ENCODE measurements at regions not wholly inside any gene's neighbourhood (a gene's known extent, or its start where the extent isn't known, plus 50 kb on each side); places are given as distances from the start of the nearest gene placed in this dataset.

DNA sequence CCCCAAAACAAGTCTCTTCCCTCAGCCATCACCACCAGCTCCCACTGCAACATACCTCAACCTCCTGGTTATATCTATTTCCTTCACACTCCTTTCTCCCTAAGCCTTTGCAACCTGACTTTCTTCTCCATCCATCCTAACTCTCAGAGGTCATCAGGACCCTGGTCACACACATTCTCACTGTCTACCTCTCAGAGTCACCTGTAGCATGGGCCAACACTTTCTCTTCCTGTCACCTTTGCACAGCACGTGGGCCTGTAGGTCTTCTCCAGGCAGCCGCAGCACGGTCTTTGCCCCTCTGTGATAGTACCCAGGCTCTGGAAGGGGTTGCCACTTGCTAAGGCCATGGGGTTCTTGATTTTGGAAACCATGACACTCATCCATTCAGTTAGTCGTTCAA, 921.1 kb downstream of the UQCRFS1 start:
- Histone ChIP-seq H3K9me3 (no peaks in the 10 kb centered on the region), H3K27me3 (no peaks in the 10 kb centered on the region), H3K27ac (no peak overlapping the region), H3K4me3 (no peak overlapping the region), H3K4me1 (peaks cover 11% of the 10 kb centered on the region), H3K36me3 (no peaks in the 10 kb centered on the region)
- TF ChIP-seq POLR2A (IDR thresholded peaks at IDR 0.05), result no peak
- peak in 1 of 2 donors; percentile 60 for DNase-seq (ENCODE audit: extremely low spot score in 2 of 2)
- intact Hi-C loops (cut with DNase I), result no loop called here

DNA sequence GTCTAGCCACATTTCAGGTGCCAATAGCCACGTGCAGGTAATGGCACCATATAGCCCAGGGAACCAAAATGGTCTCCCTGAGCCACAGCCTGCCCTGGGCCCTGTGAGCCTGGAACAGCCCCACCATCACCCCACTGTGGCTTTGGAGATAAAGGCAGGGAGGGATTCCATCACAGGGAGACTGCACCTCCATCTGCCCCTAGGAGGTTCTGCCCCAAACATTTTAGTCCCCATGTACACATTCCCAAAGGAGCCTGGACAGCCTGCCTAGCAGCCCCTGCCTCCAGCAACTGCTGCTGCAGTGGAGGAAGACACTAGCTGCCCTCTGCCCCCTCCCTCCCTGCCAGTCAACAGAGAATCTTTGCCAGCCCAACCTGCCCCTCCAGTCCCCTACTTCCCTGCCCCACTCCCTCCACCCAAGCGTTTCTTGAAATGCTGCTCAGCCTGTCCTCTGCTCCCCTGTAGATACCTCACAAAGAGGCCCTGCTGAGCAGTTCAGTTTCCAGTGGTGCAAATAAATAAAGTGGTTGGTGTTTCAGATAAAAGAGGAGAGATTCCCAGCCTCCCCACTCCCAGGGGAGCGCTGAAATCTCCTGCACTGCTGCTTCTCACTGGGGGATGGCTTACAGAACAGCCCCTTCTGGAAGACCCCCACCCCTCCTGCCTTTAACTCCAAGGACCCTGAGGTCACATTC, 921.8 kb downstream of the UQCRFS1 start:
- intact Hi-C loops (cut with DNase I), result no loop called here
- Histone ChIP-seq H3K27me3 (no peaks in the 10 kb centered on the region), H3K9me3 (no peaks in the 10 kb centered on the region), H3K27ac (no peak overlapping the region), H3K4me1 (peaks cover 11% of the 10 kb centered on the region), H3K4me3 (no peak overlapping the region), H3K36me3 (no peaks in the 10 kb centered on the region)
- DNase-seq (ENCODE audit: extremely low spot score in 2 of 2), result no peak
- TF ChIP-seq POLR2AphosphoS5 (IDR thresholded peaks at IDR 0.05; ENCODE audit: insufficient read depth in 1 of 2, low read depth in 1 of 2), result no peak

GRCh38 chr19:28289295-28290063, 923.5 kb downstream of the UQCRFS1 start:
- Histone ChIP-seq H3K27ac (no peak overlapping the region), H3K36me3 (no peaks in the 10 kb centered on the region), H3K4me1 (peaks cover 11% of the 10 kb centered on the region), H3K27me3 (no peaks in the 10 kb centered on the region), H3K9me3 (no peaks in the 10 kb centered on the region), H3K4me3 (no peak overlapping the region)
- no peak for DNase-seq (ENCODE audit: extremely low spot score in 2 of 2)
- intact Hi-C loops (cut with DNase I), result no loop called here
- TF ChIP-seq POLR2AphosphoS5 (IDR thresholded peaks at IDR 0.05; ENCODE audit: insufficient read depth in 1 of 2, low read depth in 1 of 2) (no peak), CTCF (IDR thresholded peaks at IDR 0.05) (no peak), POLR2A (IDR thresholded peaks at IDR 0.05) (no peak)

GRCh38 chr19:28288572-28289264, 924.2 kb downstream of the UQCRFS1 start:
- Histone ChIP-seq H3K4me1 (peaks cover 11% of the 10 kb centered on the region), H3K27me3 (no peaks in the 10 kb centered on the region), H3K9me3 (no peaks in the 10 kb centered on the region), H3K4me3 (no peak overlapping the region), H3K36me3 (no peaks in the 10 kb centered on the region), H3K27ac (no peak overlapping the region)
- DNase-seq (ENCODE audit: extremely low spot score in 2 of 2), result no peak
- intact Hi-C loops (cut with DNase I), result no loop called here
- TF ChIP-seq POLR2A (IDR thresholded peaks at IDR 0.05) (no peak), POLR2AphosphoS5 (IDR thresholded peaks at IDR 0.05; ENCODE audit: insufficient read depth in 1 of 2, low read depth in 1 of 2) (no peak), CTCF (IDR thresholded peaks at IDR 0.05) (no peak)

- intact Hi-C loops (cut with DNase I), result no loop called here
- Histone ChIP-seq H3K27ac (no peak overlapping the region), H3K4me3 (no peak overlapping the region), H3K9me3 (no peaks in the 10 kb centered on the region), H3K4me1 (peaks cover 11% of the 10 kb centered on the region), H3K36me3 (no peaks in the 10 kb centered on the region), H3K27me3 (no peaks in the 10 kb centered on the region)
- no peak for DNase-seq (ENCODE audit: extremely low spot score in 2 of 2)
- TF ChIP-seq POLR2AphosphoS5 (IDR thresholded peaks at IDR 0.05; ENCODE audit: insufficient read depth in 1 of 2, low read depth in 1 of 2) (no peak), POLR2A (IDR thresholded peaks at IDR 0.05) (no peak), CTCF (IDR thresholded peaks at IDR 0.05) (no peak)
Observed at GRCh38 chr19:28285917-28286316, 927.0 kb downstream of the UQCRFS1 start.

Data from vagina (tissue), 2 donors.